WTC11 (cell line): ENCODE measurements at regions not wholly inside any gene's neighbourhood (a gene's known extent, or its start where the extent isn't known, plus 50 kb on each side); places are given as distances from the start of the nearest gene placed in this dataset.

Experiments
- NR2C2 ChIP-seq: sonication (generic); formaldehyde crosslinking; IDR thresholded peaks from 2 replicates; pipeline ENCODE4 v1.8.0; 2022; ENCODE audit warnings: mild to moderate bottlenecking, missing genetic modification reagents
- NR3C1 ChIP-seq: sonication (generic); formaldehyde crosslinking; conservative IDR thresholded peaks from 2 replicates; pipeline ENCODE4 v1.8.1; 2023; ENCODE audit warnings: low read depth, mild to moderate bottlenecking, missing genetic modification reagents
- TF ChIP-seq, protein P1 (sequence below): fragments of 200-600 bp; IDR thresholded peaks from 2 replicates; pipeline ENCODE4 v1.8.0; 2022; ENCODE audit warnings: antibody characterized with exemption
- TF ChIP-seq, protein P2 (sequence below): sonication (generic); formaldehyde crosslinking; IDR thresholded peaks from 2 replicates; pipeline ENCODE4 v1.8.1; 2022; ENCODE audit warnings: missing genetic modification reagents, borderline replicate concordance
- TF ChIP-seq, protein P3 (sequence below): sonication (generic); formaldehyde crosslinking; IDR thresholded peaks from 2 replicates; pipeline ENCODE4 v1.8.0; 2022; ENCODE audit warnings: missing genetic modification reagents
- TF ChIP-seq, protein P4 (sequence below): sonication (generic); formaldehyde crosslinking; IDR thresholded peaks from 2 replicates; pipeline ENCODE4 v1.8.0; 2023; ENCODE audit warnings: missing genetic modification reagents, mild to moderate bottlenecking, borderline replicate concordance
- TF ChIP-seq, protein P5 (sequence below): sonication (generic); formaldehyde crosslinking; IDR thresholded peaks from 2 replicates; pipeline ENCODE4 v1.8.0; 2022; ENCODE audit warnings: mild to moderate bottlenecking, missing genetic modification reagents
- TF ChIP-seq, protein P6 (sequence below): fragments of 250-450 bp; sonication (Bioruptor Pico); IDR thresholded peaks from 2 replicates; pipeline ENCODE4 v1.9.0; 2021; ENCODE audit warnings: mild to moderate bottlenecking

DNA sequence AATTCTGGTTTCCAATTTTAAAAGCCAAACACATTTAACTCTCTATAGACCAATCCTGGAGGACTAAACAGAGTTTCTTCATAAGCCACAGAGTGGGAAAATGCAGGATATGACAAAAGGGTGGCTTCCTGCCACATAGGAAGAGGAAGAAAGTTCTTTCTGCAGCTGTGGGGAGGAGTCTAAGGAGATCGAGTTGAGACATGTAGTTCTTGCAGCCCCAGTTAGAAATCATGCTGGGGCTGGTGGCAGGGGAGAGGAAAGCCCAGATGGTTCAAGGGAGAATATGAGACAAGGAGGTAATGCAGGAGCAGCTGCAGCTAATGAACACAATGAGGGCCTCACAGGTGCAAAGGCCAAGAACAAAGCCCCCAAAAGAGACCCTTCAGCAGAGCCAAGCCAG, 85.0 kb upstream of the ARID2 start:
- TF ChIP-seq, protein P1, sequence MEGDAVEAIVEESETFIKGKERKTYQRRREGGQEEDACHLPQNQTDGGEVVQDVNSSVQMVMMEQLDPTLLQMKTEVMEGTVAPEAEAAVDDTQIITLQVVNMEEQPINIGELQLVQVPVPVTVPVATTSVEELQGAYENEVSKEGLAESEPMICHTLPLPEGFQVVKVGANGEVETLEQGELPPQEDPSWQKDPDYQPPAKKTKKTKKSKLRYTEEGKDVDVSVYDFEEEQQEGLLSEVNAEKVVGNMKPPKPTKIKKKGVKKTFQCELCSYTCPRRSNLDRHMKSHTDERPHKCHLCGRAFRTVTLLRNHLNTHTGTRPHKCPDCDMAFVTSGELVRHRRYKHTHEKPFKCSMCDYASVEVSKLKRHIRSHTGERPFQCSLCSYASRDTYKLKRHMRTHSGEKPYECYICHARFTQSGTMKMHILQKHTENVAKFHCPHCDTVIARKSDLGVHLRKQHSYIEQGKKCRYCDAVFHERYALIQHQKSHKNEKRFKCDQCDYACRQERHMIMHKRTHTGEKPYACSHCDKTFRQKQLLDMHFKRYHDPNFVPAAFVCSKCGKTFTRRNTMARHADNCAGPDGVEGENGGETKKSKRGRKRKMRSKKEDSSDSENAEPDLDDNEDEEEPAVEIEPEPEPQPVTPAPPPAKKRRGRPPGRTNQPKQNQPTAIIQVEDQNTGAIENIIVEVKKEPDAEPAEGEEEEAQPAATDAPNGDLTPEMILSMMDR, result no peak
- TF ChIP-seq, protein P2, sequence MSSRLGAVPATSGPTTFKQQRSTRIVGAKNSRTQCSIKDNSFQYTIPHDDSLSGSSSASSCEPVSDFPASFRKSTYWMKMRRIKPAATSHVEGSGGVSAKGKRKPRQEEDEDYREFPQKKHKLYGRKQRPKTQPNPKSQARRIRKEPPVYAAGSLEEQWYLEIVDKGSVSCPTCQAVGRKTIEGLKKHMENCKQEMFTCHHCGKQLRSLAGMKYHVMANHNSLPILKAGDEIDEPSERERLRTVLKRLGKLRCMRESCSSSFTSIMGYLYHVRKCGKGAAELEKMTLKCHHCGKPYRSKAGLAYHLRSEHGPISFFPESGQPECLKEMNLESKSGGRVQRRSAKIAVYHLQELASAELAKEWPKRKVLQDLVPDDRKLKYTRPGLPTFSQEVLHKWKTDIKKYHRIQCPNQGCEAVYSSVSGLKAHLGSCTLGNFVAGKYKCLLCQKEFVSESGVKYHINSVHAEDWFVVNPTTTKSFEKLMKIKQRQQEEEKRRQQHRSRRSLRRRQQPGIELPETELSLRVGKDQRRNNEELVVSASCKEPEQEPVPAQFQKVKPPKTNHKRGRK (CRISPR knock-in tag), result no peak
- TF ChIP-seq, protein P3, sequence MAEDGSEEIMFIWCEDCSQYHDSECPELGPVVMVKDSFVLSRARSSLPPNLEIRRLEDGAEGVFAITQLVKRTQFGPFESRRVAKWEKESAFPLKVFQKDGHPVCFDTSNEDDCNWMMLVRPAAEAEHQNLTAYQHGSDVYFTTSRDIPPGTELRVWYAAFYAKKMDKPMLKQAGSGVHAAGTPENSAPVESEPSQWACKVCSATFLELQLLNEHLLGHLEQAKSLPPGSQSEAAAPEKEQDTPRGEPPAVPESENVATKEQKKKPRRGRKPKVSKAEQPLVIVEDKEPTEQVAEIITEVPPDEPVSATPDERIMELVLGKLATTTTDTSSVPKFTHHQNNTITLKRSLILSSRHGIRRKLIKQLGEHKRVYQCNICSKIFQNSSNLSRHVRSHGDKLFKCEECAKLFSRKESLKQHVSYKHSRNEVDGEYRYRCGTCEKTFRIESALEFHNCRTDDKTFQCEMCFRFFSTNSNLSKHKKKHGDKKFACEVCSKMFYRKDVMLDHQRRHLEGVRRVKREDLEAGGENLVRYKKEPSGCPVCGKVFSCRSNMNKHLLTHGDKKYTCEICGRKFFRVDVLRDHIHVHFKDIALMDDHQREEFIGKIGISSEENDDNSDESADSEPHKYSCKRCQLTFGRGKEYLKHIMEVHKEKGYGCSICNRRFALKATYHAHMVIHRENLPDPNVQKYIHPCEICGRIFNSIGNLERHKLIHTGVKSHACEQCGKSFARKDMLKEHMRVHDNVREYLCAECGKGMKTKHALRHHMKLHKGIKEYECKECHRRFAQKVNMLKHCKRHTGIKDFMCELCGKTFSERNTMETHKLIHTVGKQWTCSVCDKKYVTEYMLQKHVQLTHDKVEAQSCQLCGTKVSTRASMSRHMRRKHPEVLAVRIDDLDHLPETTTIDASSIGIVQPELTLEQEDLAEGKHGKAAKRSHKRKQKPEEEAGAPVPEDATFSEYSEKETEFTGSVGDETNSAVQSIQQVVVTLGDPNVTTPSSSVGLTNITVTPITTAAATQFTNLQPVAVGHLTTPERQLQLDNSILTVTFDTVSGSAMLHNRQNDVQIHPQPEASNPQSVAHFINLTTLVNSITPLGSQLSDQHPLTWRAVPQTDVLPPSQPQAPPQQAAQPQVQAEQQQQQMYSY, result no peak
- no peak for TF ChIP-seq NR2C2 (CRISPR knock-in tag)
- TF ChIP-seq, protein P4, sequence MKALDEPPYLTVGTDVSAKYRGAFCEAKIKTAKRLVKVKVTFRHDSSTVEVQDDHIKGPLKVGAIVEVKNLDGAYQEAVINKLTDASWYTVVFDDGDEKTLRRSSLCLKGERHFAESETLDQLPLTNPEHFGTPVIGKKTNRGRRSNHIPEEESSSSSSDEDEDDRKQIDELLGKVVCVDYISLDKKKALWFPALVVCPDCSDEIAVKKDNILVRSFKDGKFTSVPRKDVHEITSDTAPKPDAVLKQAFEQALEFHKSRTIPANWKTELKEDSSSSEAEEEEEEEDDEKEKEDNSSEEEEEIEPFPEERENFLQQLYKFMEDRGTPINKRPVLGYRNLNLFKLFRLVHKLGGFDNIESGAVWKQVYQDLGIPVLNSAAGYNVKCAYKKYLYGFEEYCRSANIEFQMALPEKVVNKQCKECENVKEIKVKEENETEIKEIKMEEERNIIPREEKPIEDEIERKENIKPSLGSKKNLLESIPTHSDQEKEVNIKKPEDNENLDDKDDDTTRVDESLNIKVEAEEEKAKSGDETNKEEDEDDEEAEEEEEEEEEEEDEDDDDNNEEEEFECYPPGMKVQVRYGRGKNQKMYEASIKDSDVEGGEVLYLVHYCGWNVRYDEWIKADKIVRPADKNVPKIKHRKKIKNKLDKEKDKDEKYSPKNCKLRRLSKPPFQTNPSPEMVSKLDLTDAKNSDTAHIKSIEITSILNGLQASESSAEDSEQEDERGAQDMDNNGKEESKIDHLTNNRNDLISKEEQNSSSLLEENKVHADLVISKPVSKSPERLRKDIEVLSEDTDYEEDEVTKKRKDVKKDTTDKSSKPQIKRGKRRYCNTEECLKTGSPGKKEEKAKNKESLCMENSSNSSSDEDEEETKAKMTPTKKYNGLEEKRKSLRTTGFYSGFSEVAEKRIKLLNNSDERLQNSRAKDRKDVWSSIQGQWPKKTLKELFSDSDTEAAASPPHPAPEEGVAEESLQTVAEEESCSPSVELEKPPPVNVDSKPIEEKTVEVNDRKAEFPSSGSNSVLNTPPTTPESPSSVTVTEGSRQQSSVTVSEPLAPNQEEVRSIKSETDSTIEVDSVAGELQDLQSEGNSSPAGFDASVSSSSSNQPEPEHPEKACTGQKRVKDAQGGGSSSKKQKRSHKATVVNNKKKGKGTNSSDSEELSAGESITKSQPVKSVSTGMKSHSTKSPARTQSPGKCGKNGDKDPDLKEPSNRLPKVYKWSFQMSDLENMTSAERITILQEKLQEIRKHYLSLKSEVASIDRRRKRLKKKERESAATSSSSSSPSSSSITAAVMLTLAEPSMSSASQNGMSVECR (CRISPR knock-in tag), result no peak
- TF ChIP-seq, protein P5, sequence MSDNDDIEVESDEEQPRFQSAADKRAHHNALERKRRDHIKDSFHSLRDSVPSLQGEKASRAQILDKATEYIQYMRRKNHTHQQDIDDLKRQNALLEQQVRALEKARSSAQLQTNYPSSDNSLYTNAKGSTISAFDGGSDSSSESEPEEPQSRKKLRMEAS, result no peak
- TF ChIP-seq, protein P6, sequence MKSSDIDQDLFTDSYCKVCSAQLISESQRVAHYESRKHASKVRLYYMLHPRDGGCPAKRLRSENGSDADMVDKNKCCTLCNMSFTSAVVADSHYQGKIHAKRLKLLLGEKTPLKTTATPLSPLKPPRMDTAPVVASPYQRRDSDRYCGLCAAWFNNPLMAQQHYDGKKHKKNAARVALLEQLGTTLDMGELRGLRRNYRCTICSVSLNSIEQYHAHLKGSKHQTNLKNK (CRISPR knock-in tag), result no peak
- no peak for TF ChIP-seq NR3C1 (CRISPR knock-in tag)
